B cell (primary cell): ENCODE measurements at regions not wholly inside any gene's neighbourhood (a gene's known extent, or its start where the extent isn't known, plus 50 kb on each side); places are given as distances from the start of the nearest gene placed in this dataset.

ENCODE experiments used
- ATAC-seq: fragments of 200-7000 bp; cut with Tn5 transposase; one replicate; pipeline ENCODE4 v1.10.0; 2021; ENCODE audit warnings: low read depth, mild to moderate bottlenecking, moderate number of reproducible peaks, moderate library complexity
- CTCF ChIA-PET: fragments of 350-600 bp; sonication (Branson Sonifier 250); formaldehyde crosslinking; loops from one replicate; lab custom pipeline; 2021; ENCODE audit warnings: antibody characterized with exemption, inconsistent platforms; lab: Charles Lee
- POLR2A ChIA-PET: fragments of 350-600 bp; sonication (Branson Sonifier 250); formaldehyde crosslinking; loops from one replicate; lab custom pipeline; 2021; ENCODE audit warnings: antibody characterized with exemption; lab: Charles Lee
- DNase-seq: peaks from one replicate; pipeline ENCODE4 v3.0.0; 2013
- H2AFZ ChIP-seq: 2 replicates; pipeline ENCODE4 v1.6.1; 2012; ENCODE audit warnings: mild to moderate bottlenecking, low read depth, low read length; ENCODE audit not compliant: insufficient read depth, poor library complexity, severe bottlenecking
- H3K27ac ChIP-seq, 2 donors: 1 replicate in 1 of 2; 2 replicates in 1 of 2; pipeline ENCODE4 v1.5.1; 2012 to 2013; ENCODE audit warnings: low read length in 2 of 2, mild to moderate bottlenecking in 2 of 2, moderate library complexity in 1 of 2
- H3K27me3 ChIP-seq, 4 experiments: fragments of 200-600 bp in 1 of 4; sonication (generic) in 1 of 4; replicated peaks in 1 of 4; 1 replicate in 2 of 4; 2 replicates in 2 of 4; pipeline versions ENCODE4 v1.6.1 to v1.7.0; 2013 to 2016; ENCODE audit warnings: low read length in 3 of 4, mild to moderate bottlenecking in 2 of 4, mixed read lengths in 1 of 4, moderate library complexity in 1 of 4; ENCODE audit not compliant: insufficient read depth in 4 of 4, control insufficient read depth in 3 of 4; ENCODE audit errors: control extremely low read depth in 1 of 4
- H3K36me3 ChIP-seq, 2 experiments: replicated peaks in 1 of 2; 1 replicate in 1 of 2; 2 replicates in 1 of 2; pipeline versions ENCODE4 v1.6.1 to v1.7.1; 2013; ENCODE audit warnings: low read length in 1 of 2; ENCODE audit not compliant: insufficient read depth in 2 of 2, control insufficient read depth in 1 of 2; ENCODE audit errors: control extremely low read depth in 1 of 2, extremely low read depth in 1 of 2
- H3K4me1 ChIP-seq, 2 donors: fragments of 200-600 bp in 1 of 2; sonication (generic) in 1 of 2; 1 replicate in 1 of 2; 2 replicates in 1 of 2; pipeline versions ENCODE4 v1.5.1 to v1.6.1; 2013 to 2017; ENCODE audit warnings: low read length in 2 of 2; ENCODE audit not compliant: control insufficient read depth in 2 of 2, insufficient read depth in 2 of 2
- H3K4me2 ChIP-seq: replicated peaks from 2 replicates; pipeline ENCODE3; 2012; ENCODE audit warnings: mild to moderate bottlenecking, low read depth, low read length; ENCODE audit not compliant: poor library complexity, severe bottlenecking
- H3K4me3 ChIP-seq, 5 experiments: fragments of 200-600 bp in 1 of 5; sonication (generic) in 1 of 5; 1 replicate in 3 of 5; 2 replicates in 2 of 5; pipeline versions ENCODE4 v1.5.1 to v1.7.0; 2011 to 2016; ENCODE audit warnings: low read length in 4 of 5, mild to moderate bottlenecking in 4 of 5, low read depth in 2 of 5, control low read depth in 1 of 5, moderate library complexity in 1 of 5; ENCODE audit not compliant: insufficient read depth in 1 of 5; ENCODE audit errors: control extremely low read depth in 1 of 5, extremely low read depth in 1 of 5
- H3K79me2 ChIP-seq: fragments of 200-600 bp; sonication (generic); one replicate; pipeline ENCODE4 v1.6.0; 2016; ENCODE audit warnings: low read length; ENCODE audit not compliant: control insufficient read depth, insufficient read depth
- H3K9ac ChIP-seq: fragments of 200-600 bp; sonication (generic); 2 replicates; pipeline ENCODE4 v1.6.1; 2017; ENCODE audit warnings: mild to moderate bottlenecking, low read length, moderate library complexity
- H3K9me3 ChIP-seq, 3 donors: one replicate each; pipeline versions ENCODE4 v1.6.1 to v1.7.1; 2013; ENCODE audit warnings: low read length in 2 of 3; ENCODE audit not compliant: control insufficient read depth in 2 of 3, insufficient read depth in 1 of 3; ENCODE audit errors: control extremely low read depth in 1 of 3
- H4K20me1 ChIP-seq: 2 replicates; pipeline ENCODE4 v1.6.0; 2012; ENCODE audit warnings: mild to moderate bottlenecking, low read length; ENCODE audit not compliant: insufficient read depth, control insufficient read depth, poor library complexity, severe bottlenecking
- H3K27ac Mint-ChIP-seq: one replicate; pipeline ENCODE4 v1.8.0; 2021; ENCODE audit warnings: mixed read lengths
- H3K27me3 Mint-ChIP-seq: one replicate; pipeline ENCODE4 v1.8.0; 2021; ENCODE audit warnings: mixed read lengths
- H3K4me1 Mint-ChIP-seq: one replicate; pipeline ENCODE4 v1.8.0; 2021; ENCODE audit warnings: mixed read lengths
- H3K4me3 Mint-ChIP-seq: one replicate; pipeline ENCODE4 v1.8.0; 2021; ENCODE audit warnings: mixed read lengths
- H3K9me3 Mint-ChIP-seq: one replicate; pipeline ENCODE4 v1.8.0; 2022; ENCODE audit warnings: mixed read lengths; ENCODE audit not compliant: insufficient read depth
- EZH2 ChIP-seq: IDR thresholded peaks from 2 replicates; pipeline ENCODE4 v1.6.1; 2012; ENCODE audit warnings: borderline replicate concordance, low read depth, mild to moderate bottlenecking, moderate library complexity, low read length; ENCODE audit not compliant: insufficient read depth, poor library complexity, severe bottlenecking
- WGBS: methylation state at CpG from one replicate; pipeline ENCODE4 v1.1.5; 2013; ENCODE audit warnings: missing lambda C conversion rate; ENCODE audit not compliant: insufficient coverage; 5-methylcytosine and 5-hydroxymethylcytosine counted together
- intact Hi-C: fragments of 100-400 bp; cut with micrococcal nuclease; formaldehyde crosslinking; loops from one replicate; pipeline ENCODE4 v1.10.0; 2022
- TF ChIP-seq, protein P1 (sequence below): fragments of 200-600 bp; IDR thresholded peaks from one replicate; pipeline ENCODE4 v1.8.0; 2022; ENCODE audit warnings: antibody characterized with exemption, mild to moderate bottlenecking

DNA sequence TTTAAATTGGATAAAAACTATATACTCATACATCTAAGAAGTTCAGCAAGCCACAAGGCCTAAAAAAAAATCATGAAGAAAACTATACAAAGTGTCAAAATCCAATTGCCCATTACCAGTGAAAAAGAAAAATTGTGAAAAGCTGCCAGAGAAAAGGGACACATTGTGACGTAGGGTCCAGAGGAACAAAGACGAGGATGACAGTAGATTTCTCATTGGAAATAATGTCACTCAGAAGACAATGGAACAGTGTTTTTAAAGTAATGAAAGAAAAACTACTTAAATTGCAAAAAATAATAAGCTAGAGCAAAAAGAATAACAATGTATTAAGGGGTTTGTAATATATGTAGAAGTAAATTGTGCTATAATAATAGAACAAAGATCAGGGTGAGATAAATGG, 195.2 kb downstream of the EFNB2 start:
- Histone ChIP-seq H4K20me1 (no peaks in the 10 kb centered on the region), H3K79me2 (no peaks in the 10 kb centered on the region), H3K27me3 (peaks cover 0 to 2% (median 0%) of the 10 kb centered on the region in 4 experiments), H3K36me3 (no peaks in the 10 kb centered on the region), H3K4me3 (no peak overlapping the region), H3K9me3 (peaks cover 3 to 8% (median 7%) of the 10 kb centered on the region in 3 donors), H3K9ac (no peak overlapping the region), H3K4me2 (no peak overlapping the region), H3K27ac (no peak overlapping the region), H2AFZ (no peak overlapping the region), H3K4me1 (no peaks in the 10 kb centered on the region)
- Mint-ChIP-seq H3K27me3 (no peaks in the 10 kb centered on the region), H3K9me3 (peaks cover 7% of the 10 kb centered on the region), H3K4me1 (no peaks in the 10 kb centered on the region), H3K4me3 (no peak overlapping the region), H3K27ac (no peak overlapping the region)
- CTCF ChIA-PET: no interaction called here
- no CpG with 5 or more reads among the region's 2 CpGs for WGBS
- TF ChIP-seq, protein P1, sequence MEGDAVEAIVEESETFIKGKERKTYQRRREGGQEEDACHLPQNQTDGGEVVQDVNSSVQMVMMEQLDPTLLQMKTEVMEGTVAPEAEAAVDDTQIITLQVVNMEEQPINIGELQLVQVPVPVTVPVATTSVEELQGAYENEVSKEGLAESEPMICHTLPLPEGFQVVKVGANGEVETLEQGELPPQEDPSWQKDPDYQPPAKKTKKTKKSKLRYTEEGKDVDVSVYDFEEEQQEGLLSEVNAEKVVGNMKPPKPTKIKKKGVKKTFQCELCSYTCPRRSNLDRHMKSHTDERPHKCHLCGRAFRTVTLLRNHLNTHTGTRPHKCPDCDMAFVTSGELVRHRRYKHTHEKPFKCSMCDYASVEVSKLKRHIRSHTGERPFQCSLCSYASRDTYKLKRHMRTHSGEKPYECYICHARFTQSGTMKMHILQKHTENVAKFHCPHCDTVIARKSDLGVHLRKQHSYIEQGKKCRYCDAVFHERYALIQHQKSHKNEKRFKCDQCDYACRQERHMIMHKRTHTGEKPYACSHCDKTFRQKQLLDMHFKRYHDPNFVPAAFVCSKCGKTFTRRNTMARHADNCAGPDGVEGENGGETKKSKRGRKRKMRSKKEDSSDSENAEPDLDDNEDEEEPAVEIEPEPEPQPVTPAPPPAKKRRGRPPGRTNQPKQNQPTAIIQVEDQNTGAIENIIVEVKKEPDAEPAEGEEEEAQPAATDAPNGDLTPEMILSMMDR: no peak
- no peak for TF ChIP-seq EZH2
- DNase-seq (no peak), ATAC-seq (no peak)
- POLR2A ChIA-PET: no interaction called here
- intact Hi-C loops: no loop called here

DNA sequence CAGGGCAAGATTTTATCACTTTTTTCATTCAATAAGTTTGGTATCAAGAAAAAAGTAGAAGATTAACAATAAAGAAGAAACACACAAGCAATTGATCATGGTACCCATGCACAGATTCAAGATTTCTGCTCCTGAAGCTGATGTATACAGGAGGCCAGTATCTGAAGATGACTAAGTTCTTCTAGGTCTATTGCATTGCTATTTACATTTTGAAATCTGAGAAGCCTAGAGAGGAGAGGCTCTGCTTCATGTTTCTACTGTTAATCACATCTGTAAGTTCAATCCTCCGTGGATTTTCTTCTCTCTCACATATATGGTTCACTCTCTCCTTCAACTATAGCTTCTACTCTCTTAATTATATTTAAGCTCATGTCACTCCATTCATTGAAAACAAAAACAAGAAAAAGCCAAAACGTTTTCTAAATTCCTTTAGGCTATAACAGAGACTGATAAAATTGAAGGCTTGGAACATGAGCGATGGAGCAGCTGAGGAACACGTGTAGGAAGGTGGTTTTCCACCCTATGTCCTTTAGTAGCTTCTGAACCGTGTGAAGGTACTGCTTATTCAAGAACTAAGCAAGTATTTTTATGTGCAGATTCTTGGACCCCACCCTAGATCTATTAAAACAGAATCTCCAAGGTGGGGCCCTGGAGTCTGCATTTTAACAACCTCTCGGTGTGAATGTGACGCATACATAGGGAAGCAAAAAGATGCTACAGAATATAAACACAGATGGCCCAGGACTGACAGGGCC, 198.2 kb downstream of the EFNB2 start:
- Histone ChIP-seq H3K9ac (no peak overlapping the region), H3K4me2 (no peak overlapping the region), H4K20me1 (no peaks in the 10 kb centered on the region), H3K27ac (no peak overlapping the region), H2AFZ (no peak overlapping the region), H3K4me3 (no peak overlapping the region), H3K9me3 (peaks cover 3 to 8% (median 3%) of the 10 kb centered on the region in 3 donors), H3K4me1 (no peaks in the 10 kb centered on the region), H3K79me2 (no peaks in the 10 kb centered on the region), H3K27me3 (no peaks in the 10 kb centered on the region), H3K36me3 (no peaks in the 10 kb centered on the region)
- no peak for ATAC-seq
- Mint-ChIP-seq H3K27me3 (no peaks in the 10 kb centered on the region), H3K9me3 (peaks cover 7% of the 10 kb centered on the region), H3K27ac (no peak overlapping the region), H3K4me1 (no peaks in the 10 kb centered on the region), H3K4me3 (no peak overlapping the region)
- no peak for TF ChIP-seq EZH2
- TF ChIP-seq, protein P1: no peak
- CTCF ChIA-PET: no interaction called here
- POLR2A ChIA-PET: no interaction called here
- 93% methylated on average over 3 of the region's 7 CpGs for WGBS
- DNase-seq: no peak
- intact Hi-C loops: no loop called here
